ENCODE measurements at regions not wholly inside any gene's neighbourhood (a gene's known extent, or its start where the extent isn't known, plus 50 kb on each side); places are given as distances from the start of the nearest gene placed in this dataset.
A peak's percentile ranks its signal among the peaks of the same experiment; 100 is the strongest.
"Not testable (repeated sequence)": the region's sequence is repeated elsewhere in the genome, so short reads cannot be mapped to it uniquely, and the experiment has no call there.

GRCh38 chr6:27742833-27743573, 169.2 kb downstream of the OR2B2 start:
- DNase-seq (ENCODE audit: low spot score) = no peak

- DNase-seq (ENCODE audit: low spot score) = not testable (repeated sequence)
These were observed 172.3 kb downstream of the OR2B2 start for GRCh38 chr6:27739902-27740301.

GRCh38 chr6:27736686-27737085, 175.5 kb downstream of the OR2B2 start:
- DNase-seq (ENCODE audit: low spot score) = no peak

- DNase-seq (ENCODE audit: low spot score) = no peak
These were observed 183.8 kb downstream of the OR2B2 start for GRCh38 chr6:27728442-27728841.

GRCh38 chr6:27726619-27727023, 185.6 kb downstream of the OR2B2 start:
- DNase-seq (ENCODE audit: low spot score) = no peak

GRCh38 chr6:27720607-27721580, 191.3 kb downstream of the OR2B2 start:
- no peak for DNase-seq (ENCODE audit: low spot score)

GRCh38 chr6:27719039-27719438, 193.2 kb downstream of the OR2B2 start:
- DNase-seq (ENCODE audit: low spot score) = not testable (repeated sequence)

GRCh38 chr6:27706431-27706830, 205.8 kb downstream of the OR2B2 start:
- no peak for DNase-seq (ENCODE audit: low spot score)

GRCh38 chr6:27700337-27700736, 211.9 kb downstream of the OR2B2 start:
- DNase-seq (ENCODE audit: low spot score) = no peak

- no peak for DNase-seq (ENCODE audit: low spot score)
These were observed 217.7 kb downstream of the OR2B2 start for GRCh38 chr6:27694547-27694874.

- peak; percentile 16 for DNase-seq (ENCODE audit: low spot score)
These were observed 218.2 kb downstream of the OR2B2 start for GRCh38 chr6:27693766-27694546.

GRCh38 chr6:27692133-27692532, 219.2 kb upstream of the ZNF184 start:
- DNase-seq (ENCODE audit: low spot score) = not testable (repeated sequence)

- DNase-seq (ENCODE audit: low spot score) = peak; percentile 88
These were observed 215.2 kb upstream of the ZNF184 start for GRCh38 chr6:27688014-27688586.

GRCh38 chr6:27687154-27688013, 214.5 kb upstream of the ZNF184 start:
- DNase-seq (ENCODE audit: low spot score) = peak; percentile 67

- DNase-seq (ENCODE audit: low spot score) = no peak
These were observed 212.4 kb upstream of the ZNF184 start for GRCh38 chr6:27685279-27685678.

- no peak for DNase-seq (ENCODE audit: low spot score)
These were observed 211.6 kb upstream of the ZNF184 start for GRCh38 chr6:27684264-27685211.

- DNase-seq (ENCODE audit: low spot score) = no peak
These were observed 207.2 kb upstream of the ZNF184 start for GRCh38 chr6:27679964-27680694.

GRCh38 chr6:27679308-27679963, 206.5 kb upstream of the ZNF184 start:
- DNase-seq (ENCODE audit: low spot score) = no peak
